Prostate gland (tissue), 2 donors: ENCODE measurements at regions not wholly inside any gene's neighbourhood (a gene's known extent, or its start where the extent isn't known, plus 50 kb on each side); places are given as distances from the start of the nearest gene placed in this dataset.

Experiments used
- CTCF ChIP-seq, 4 experiments: fragments of 200-600 bp in 2 of 4; fragments of 450-650 bp in 2 of 4; sonication (generic) in 2 of 4; IDR thresholded peaks; 1 replicate in 3 of 4; 2 replicates in 1 of 4; pipeline ENCODE4 v1.5.1; 2016 to 2019; ENCODE audit warnings: antibody characterized with exemption in 4 of 4, mild to moderate bottlenecking in 2 of 4, moderate library complexity in 2 of 4
- POLR2AphosphoS5 ChIP-seq: sonication (generic); formaldehyde crosslinking; IDR thresholded peaks from one replicate; pipeline ENCODE4 v1.6.1; 2017; ENCODE audit warnings: antibody characterized with exemption

- TF ChIP-seq POLR2AphosphoS5 = no peak
- TF ChIP-seq CTCF (IDR thresholded peaks at IDR 0.05) = no peak
Observed at GRCh38 chr17:53387745-53388144, 435.0 kb upstream of the KIF2B start.
